SJCRH30 (cell line): ENCODE measurements at regions not wholly inside any gene's neighbourhood (a gene's known extent, or its start where the extent isn't known, plus 50 kb on each side); places are given as distances from the start of the nearest gene placed in this dataset.

Experiments
- DNase-seq, 2 experiments: peaks; one replicate each; pipeline ENCODE4 v3.0.0-alpha.2; 2015 to 2020
- H3K27ac ChIP-seq: fragments of 250-450 bp; sonication (Bioruptor Pico); 2 replicates; pipeline ENCODE4 v1.5.1; 2020; ENCODE audit warnings: mild to moderate bottlenecking, moderate library complexity
- H3K27me3 ChIP-seq: fragments of 250-450 bp; sonication (Bioruptor Pico); 2 replicates; pipeline ENCODE4 v1.5.1; 2020; ENCODE audit warnings: mild to moderate bottlenecking, moderate library complexity
- H3K36me3 ChIP-seq: fragments of 250-450 bp; sonication (Bioruptor Pico); 2 replicates; pipeline ENCODE4 v1.5.1; 2020; ENCODE audit warnings: mild to moderate bottlenecking, moderate library complexity
- H3K4me1 ChIP-seq: fragments of 250-450 bp; sonication (Bioruptor Pico); 2 replicates; pipeline ENCODE4 v1.5.1; 2020; ENCODE audit warnings: mild to moderate bottlenecking, moderate library complexity
- H3K4me3 ChIP-seq: fragments of 250-450 bp; sonication (Bioruptor Pico); 2 replicates; pipeline ENCODE4 v1.5.1; 2020; ENCODE audit warnings: mild to moderate bottlenecking, moderate library complexity
- H3K9me3 ChIP-seq: fragments of 250-450 bp; sonication (Bioruptor Pico); replicated peaks from 2 replicates; pipeline ENCODE4 v1.5.1; 2020; ENCODE audit warnings: mild to moderate bottlenecking, moderate library complexity

DNA sequence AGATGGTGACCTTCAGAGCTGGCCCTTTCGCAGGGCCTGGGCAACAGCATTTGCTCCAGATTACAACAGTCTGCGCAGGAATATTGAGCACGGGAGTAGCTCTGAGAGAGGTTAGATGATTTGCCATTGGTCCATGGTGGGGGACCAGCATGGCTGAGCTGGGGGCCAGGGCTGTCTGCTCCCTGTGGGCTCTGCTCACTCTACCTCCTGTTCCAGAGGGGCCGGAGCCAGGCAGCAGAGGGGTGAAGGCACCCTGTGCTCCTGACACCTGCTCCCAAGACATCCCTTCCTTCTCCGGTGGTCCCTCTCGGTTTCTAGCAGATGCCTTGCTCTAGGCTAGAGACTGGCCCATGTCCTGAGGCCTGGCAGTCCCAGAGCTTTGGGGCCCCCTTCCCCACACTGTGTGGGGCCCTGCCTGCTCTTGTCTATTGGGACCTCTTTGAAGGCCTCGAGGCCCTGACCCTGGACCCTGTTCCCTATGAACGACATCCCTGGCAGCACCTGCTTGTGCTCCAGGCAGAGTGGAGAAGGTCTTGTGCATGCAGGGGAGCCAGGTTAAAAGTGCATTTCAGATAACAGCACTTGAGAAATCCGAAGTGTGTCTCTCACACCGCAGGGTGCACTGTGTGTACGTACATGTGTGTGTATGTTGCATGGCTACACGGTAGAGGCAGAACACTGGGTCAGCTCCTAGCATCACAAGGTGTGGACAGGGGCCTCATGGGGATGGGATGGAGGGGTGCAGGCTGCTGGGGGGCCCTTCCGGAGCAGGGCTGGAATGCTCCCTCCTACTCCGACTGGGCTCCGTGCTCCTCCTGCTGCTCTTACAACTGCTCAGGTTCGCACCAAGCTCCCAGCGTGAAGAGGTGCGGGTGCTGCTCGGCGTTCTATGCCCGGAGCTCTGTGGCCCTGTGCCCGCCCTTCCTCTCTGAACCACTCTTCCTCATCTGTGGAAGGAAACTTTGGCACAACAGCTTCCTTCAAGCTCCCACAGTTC, 123.3 kb upstream of the B3GAT1 start:
- Histone ChIP-seq H3K36me3 (no peaks in the 10 kb centered on the region), H3K27me3 (peaks cover 6% of the 10 kb centered on the region; the same call in 1 of the 2 replicates), H3K4me3 (no peak overlapping the region), H3K27ac (no peak overlapping the region), H3K9me3 (no peaks in the 10 kb centered on the region), H3K4me1 (0 out of 2 replicates have a peak, but pooled peaks cover 5% of the 10 kb centered on the region)
- DNase-seq: no peak

DNA sequence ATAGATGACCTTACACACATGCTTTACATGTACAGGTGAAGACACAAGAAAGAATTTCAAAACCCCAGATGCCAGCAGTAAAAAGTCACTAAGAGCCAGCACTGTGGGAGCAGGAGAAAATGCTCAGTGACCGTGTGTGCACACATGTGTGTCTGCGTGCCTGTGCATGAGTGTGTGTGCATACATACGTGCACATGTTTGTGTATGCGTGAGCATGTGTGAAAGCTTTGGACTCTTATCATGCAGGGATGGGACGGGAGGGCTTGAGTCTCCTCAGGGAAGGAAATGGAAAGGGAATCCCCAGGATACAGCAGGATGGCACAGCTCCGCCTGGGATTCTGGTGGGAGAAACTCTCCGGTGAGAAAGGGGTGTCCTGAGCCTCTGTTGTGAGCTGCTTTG, 121.5 kb upstream of the B3GAT1 start:
- Histone ChIP-seq H3K4me1 (no peaks in the 10 kb centered on the region), H3K9me3 (no peaks in the 10 kb centered on the region), H3K36me3 (no peaks in the 10 kb centered on the region)

DNA sequence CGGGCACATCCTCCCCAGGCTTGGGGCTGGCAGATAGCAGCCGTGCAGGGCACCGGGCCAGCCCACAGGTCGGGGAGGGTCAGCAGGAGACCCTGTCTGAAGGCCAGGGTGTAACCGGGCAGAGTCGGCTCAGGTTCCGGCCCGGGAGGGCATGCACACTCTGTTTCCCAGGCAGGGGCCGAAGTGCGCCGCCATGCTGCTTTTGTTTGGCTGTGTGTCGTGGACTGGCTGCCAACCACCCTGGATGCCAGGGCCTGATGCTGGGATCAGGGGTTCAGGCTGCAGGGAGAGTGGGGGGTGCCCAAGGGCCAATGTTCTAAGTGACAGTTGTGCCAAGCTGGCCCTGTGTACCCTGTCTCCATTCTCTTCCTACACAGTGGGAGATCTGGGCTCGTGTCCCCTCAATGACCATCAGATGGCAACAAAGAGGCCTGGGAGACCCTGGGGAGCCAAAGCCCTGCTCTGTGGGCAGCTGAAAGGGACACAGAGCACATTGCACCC, 120.9 kb upstream of the B3GAT1 start:
- Histone ChIP-seq H3K27ac (no peak overlapping the region), H3K36me3 (no peaks in the 10 kb centered on the region), H3K4me1 (no peaks in the 10 kb centered on the region), H3K9me3 (no peaks in the 10 kb centered on the region), H3K27me3 (peaks cover 20% of the 10 kb centered on the region; the same call in 1 of the 2 replicates), H3K4me3 (no peak overlapping the region)
- no peak for DNase-seq

More for the DNA sequence above, 121.5 kb upstream of the B3GAT1 start:
- Histone ChIP-seq H3K4me3 (no peak overlapping the region), H3K27me3 (peaks cover 15% of the 10 kb centered on the region; the same call in 1 of the 2 replicates), H3K27ac (no peak overlapping the region)
- DNase-seq: no peak

DNA sequence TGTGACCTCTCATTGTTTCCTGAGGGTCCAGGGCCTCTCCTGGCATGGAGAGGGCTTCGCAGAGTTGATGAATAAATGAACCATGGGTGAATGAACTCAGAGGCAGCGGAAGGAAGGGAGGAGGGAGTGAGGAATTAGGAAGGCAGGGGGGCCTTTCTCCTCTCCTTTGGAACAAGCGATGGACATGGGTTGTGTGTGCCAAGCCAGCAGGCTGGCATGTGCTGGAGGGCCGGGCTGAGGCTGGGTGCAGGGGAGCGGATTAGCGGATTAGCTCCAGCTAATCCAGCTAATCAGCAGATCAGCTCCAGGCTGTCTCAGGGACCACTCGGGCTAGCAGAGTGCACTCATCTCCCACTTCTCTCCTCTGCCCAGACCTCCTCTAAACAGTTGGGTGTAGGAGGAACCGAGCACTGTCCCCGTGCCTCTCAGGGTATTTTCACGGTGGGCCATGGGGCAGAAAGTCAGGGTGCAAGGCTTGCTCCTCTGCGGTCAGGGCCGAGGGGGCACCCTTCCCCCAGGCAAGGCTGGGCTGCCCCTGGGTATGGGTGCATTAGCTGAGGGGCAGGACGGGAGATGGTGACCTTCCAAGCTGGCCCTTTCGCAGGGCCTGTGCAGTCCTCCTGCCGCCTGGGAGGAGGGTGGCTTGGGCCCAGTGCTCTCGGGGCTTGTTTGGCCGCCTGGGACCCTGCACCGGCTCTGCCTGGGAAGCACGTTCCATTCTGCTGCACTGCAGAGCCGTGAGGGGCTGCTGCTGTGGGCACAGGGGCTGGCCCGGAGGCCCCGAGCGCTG, 120.3 kb upstream of the B3GAT1 start:
- H3K27me3 ChIP-seq: peaks cover 20% of the 10 kb centered on the region; the same call in 1 of the 2 replicates
- no peaks in the 10 kb centered on the region for H3K4me1 ChIP-seq
- no peaks in the 10 kb centered on the region for H3K9me3 ChIP-seq
- H3K27ac ChIP-seq: no peak overlapping the region
- DNase-seq: no peak
- H3K36me3 ChIP-seq: no peaks in the 10 kb centered on the region
- no peak overlapping the region for H3K4me3 ChIP-seq

DNA sequence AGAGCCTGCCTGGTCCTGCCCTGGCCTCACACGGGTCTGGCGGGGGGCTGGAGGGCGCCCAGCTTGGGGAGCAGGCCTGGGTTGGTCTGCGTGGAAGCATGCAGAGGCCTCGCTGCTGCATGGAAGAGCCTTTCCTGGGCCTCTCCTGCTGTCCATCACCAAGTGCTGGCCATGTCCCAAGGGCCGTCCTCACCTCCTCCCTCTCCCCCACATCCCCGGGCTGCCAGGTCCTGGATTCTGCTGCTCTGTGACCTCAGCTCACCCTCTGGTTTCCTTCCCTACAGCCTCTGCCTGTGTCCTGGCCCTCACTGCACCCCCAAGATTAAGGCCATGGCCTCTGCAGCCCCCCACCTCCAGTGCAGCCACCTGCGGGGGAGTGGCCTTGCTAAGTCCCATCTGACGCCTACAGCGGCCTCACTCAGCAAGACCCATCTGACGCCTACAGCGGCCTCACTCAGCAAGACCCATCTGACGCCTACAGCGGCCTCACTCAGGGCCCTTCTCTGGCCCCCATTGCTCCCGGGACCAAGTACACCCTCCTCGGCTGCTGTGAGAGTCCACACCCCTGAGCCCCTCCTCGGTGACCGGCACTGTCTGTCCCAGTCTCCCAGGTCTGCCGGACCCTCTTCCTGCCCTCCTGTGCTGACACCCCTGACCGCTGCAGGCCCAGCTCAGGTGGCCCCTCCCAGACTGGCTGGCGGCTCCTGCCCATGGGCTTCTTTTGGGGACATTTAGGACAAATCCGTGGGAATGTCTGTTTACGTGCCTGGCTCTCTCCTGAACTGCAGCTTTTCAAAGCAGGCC, 119.5 kb upstream of the B3GAT1 start:
- H3K9me3 ChIP-seq: no peaks in the 10 kb centered on the region
- no peaks in the 10 kb centered on the region for H3K36me3 ChIP-seq
- no peak overlapping the region for H3K4me3 ChIP-seq
- H3K4me1 ChIP-seq: no peaks in the 10 kb centered on the region
- H3K27ac ChIP-seq: no peak overlapping the region
- peaks cover 20% of the 10 kb centered on the region; the same call in 1 of the 2 replicates for H3K27me3 ChIP-seq
- no peak for DNase-seq

DNA sequence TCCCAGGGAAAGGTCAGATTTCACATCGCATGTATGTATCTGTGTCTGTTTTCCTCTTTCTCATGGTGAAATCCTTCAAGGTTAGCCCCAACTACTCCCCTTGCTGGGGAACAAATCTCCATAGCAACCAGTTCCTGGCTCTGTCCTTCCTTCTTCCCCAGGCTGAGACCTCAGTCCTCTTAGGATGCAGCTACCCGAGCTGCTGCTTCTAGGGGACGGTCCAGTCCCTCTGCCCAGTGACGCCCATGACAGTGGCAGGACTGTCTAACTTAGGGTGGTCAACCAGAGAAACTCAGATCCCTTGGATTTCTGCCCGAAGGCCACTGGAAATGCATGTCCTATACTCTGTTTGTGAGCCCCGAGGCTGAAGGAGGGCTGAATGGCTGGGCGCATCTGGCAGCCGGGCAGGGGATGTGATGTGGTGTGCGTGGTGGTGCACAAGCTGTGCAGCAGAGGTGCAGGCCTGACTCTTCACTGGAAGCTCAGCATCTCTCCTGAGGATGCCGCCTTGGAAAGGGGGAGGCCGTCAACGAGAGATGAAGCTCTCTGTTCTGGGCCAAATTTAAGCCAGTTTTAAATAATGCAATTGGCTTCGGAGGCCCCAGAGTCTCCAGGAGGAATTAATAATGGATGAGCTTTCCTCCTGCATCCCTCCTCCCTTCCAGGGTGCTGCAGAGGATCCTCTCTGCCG, 118.7 kb upstream of the B3GAT1 start:
- no peaks in the 10 kb centered on the region for H3K9me3 ChIP-seq
- no peak for DNase-seq
- H3K27me3 ChIP-seq: peaks cover 20% of the 10 kb centered on the region; the same call in 1 of the 2 replicates

DNA sequence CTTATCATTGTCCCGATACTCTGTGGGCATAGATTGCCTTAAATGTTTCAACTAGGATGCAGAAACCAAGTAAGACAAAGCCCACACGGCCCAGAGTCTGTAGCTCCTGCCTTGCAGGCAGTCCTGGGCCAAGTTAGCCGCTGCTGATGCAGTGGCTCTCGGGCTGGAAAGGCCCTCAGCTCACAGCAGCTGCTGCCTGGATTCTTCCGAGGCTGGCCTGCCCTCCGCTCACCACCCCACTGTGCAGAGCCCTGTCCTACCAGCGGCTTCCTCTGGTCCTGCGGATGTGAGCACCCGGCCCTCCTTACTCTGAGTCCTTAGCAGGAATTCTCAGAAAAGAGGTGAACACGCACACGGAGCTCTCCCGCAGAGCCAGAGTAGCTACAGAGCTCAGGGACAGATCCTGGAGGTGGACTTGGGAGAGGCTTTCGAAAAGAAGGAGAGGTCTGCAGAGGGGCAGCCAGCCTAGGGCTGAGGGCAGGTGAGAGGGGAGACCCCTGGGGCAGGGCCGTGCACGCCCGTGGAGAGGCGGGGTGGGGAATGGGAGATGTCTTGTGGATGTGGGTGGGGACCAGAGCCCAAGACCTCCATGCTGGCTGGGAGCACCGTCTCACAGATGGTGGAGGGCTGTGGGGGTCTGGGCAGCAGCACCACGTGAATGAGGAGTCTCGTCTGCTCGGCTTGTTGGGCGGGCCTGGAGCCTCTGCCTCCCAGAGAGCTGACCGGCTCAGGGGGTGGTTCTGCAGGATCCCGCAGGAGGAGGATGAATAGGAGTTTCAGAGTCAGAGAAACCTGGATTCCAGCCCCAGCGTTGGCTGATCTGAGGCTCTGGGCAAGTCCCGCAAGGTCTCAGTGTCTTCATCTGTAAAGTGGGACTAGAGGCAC, 117.4 kb upstream of the B3GAT1 start:
- Histone ChIP-seq H3K27me3 (peaks cover 20% of the 10 kb centered on the region; the same call in 1 of the 2 replicates), H3K36me3 (no peaks in the 10 kb centered on the region), H3K4me3 (no peak overlapping the region), H3K4me1 (no peaks in the 10 kb centered on the region), H3K9me3 (no peaks in the 10 kb centered on the region), H3K27ac (no peak overlapping the region)
- DNase-seq: no peak

More for the DNA sequence above, 118.7 kb upstream of the B3GAT1 start:
- no peak overlapping the region for H3K27ac ChIP-seq
- H3K36me3 ChIP-seq: no peaks in the 10 kb centered on the region
- H3K4me1 ChIP-seq: no peaks in the 10 kb centered on the region
- no peak overlapping the region for H3K4me3 ChIP-seq

DNA sequence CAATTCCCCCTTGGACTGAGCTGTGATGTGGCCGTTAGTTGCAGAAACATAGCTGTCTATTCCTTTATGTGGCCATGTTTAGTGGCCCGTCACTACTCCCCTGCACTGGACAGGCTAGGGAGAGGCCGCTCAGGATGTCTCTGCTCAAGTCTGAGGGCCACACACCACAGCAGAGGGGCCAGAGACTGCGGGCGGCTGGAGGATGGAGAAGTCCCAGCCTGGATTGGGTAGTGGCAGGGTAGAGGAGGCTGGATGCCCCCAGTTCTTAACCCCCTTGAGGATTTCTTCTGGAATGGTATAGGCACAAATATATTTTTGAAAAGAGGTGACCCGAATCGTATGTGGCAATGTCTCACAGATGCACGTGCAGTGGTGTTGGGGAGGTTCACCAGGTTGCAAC, 116.4 kb upstream of the B3GAT1 start:
- no peak for DNase-seq
- peaks cover 20% of the 10 kb centered on the region; the same call in 1 of the 2 replicates for H3K27me3 ChIP-seq
- no peaks in the 10 kb centered on the region for H3K36me3 ChIP-seq
- H3K4me1 ChIP-seq: no peaks in the 10 kb centered on the region
- H3K27ac ChIP-seq: no peak overlapping the region
- H3K4me3 ChIP-seq: no peak overlapping the region
- H3K9me3 ChIP-seq: no peaks in the 10 kb centered on the region

DNA sequence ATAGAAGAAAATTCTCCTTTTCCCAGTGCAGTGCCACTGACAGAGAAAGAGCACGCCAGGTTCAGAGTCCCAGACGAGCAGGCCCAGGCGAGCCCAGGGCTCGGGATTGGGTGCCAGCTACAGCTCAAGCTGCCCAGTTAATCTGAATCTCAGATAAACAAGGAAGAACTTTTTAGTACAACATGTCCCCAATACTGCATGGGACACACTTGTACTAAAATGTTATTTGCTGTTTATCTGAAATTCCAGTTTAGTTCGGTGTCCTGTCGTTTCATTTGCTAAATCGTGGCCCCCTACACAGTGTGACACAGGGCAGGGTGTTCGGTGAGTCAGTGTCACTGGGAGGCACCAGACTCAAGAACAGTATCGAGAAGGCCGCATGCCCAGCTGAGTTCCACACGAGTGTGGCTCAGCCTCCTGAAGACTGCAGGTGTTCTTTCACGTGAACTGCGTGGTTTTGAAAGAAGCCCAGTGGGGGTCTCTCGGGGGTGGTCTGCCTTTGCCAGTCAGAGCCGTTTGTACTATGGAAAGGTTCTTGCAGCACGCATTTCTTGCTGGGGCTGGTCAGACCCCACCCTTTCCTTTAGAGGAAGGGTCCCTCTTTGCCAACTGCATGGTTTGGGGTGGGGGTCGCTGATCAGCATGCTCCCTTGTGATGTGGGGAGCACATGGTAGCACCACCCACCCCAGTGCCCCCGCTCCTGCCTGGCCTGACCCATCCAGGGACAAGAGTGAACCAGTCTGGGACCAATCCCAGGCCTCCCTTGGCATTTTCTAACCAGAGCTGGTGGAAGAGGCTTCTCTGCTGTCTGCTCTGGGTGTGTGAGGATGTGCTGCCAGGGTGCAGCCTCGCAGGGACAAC, 115.6 kb upstream of the B3GAT1 start:
- Histone ChIP-seq H3K36me3 (no peaks in the 10 kb centered on the region), H3K4me1 (no peaks in the 10 kb centered on the region), H3K27ac (no peak overlapping the region), H3K27me3 (peaks cover 20% of the 10 kb centered on the region; the same call in 1 of the 2 replicates), H3K4me3 (no peak overlapping the region), H3K9me3 (no peaks in the 10 kb centered on the region)
- DNase-seq: no peak

DNA sequence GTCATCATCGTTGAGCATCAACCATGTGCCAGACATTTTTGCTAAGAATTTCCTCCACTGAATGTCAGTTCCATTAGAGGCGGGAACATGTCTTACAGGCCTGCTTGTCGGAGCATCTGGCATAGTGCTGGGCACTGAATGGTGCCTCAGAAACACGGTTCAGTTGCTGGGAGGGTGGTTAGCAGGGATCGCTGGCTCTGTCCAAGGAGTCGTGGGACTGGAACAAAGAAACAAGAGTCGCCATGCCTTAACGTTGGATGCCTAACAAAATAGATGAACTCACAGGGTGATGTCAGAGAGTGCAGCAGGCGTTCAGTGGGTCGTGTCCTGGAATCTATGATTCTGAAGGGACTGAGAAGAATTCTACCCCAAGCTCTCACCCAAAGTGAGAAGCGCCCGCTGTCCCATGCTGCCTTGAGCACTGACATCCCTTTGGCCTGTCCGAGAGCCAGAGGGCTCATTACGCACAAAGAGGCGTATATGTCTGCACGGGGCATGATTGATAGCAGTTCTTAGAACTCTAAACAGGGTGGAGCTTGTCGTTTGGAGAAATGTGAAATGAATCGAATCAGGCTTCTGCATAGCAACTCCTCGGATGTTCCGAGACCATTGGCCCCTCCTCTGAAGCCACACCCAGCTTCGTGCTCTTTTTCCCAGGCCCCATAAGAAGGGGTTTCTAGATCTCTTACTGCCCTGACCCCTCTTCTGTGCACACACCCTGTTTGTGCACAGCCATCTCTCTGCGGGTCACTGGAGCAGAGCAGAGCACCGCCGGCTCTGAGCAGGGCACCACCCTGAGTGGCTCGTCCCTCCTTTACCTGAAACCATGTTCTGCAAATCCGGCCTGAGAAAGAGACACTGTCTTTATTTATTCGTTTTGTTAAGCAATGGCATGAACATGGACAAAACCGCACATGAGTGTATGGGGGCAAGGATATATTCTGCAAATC, 113.1 kb upstream of the B3GAT1 start:
- Histone ChIP-seq H3K4me1 (no peaks in the 10 kb centered on the region), H3K36me3 (no peaks in the 10 kb centered on the region), H3K9me3 (no peaks in the 10 kb centered on the region), H3K27me3 (peaks cover 16% of the 10 kb centered on the region; the same call in 1 of the 2 replicates), H3K27ac (no peak overlapping the region), H3K4me3 (no peak overlapping the region)
- no peak for DNase-seq

DNA sequence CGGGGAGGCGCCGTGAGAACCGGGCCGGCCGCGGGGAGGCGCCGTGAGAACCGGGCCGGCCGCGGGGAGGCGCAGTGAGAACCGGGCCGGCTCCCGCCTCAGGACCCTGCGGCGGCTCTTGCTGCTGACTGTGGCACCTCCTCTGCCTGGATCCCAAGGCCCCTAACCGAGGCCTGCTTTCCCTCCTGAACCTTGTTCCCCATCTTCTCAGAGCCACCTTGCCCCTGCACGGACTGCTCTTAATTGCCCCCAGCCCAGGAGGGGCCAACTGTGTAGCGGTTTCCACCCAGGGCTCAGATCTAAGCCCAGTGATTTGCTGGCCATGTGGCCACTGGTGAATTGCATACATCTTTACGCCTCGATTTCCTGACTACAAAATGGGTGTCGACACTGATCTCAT, 112.2 kb upstream of the B3GAT1 start:
- H3K27me3 ChIP-seq: peaks cover 22% of the 10 kb centered on the region; the same call in 1 of the 2 replicates
- no peak for DNase-seq
- H3K9me3 ChIP-seq: no peaks in the 10 kb centered on the region
- no peak overlapping the region for H3K4me3 ChIP-seq
- no peaks in the 10 kb centered on the region for H3K36me3 ChIP-seq
- no peak overlapping the region for H3K27ac ChIP-seq
- H3K4me1 ChIP-seq: no peaks in the 10 kb centered on the region
